Osteocyte (in vitro differentiated cells): ENCODE measurements at regions not wholly inside any gene's neighbourhood (a gene's known extent, or its start where the extent isn't known, plus 50 kb on each side); places are given as distances from the start of the nearest gene placed in this dataset.
"Not testable (repeated sequence)": the region's sequence is repeated elsewhere in the genome, so short reads cannot be mapped to it uniquely, and the experiment has no call there.

Experiments
- DNase-seq: peaks from one replicate; pipeline ENCODE4 v3.0.0; 2021; ENCODE audit warnings: mixed read lengths; ENCODE audit not compliant: unreplicated experiment; ENCODE audit errors: extremely low spot score
- H3K27ac Mint-ChIP-seq: one replicate; pipeline ENCODE4 v1.8.0; 2021; ENCODE audit warnings: mild to moderate bottlenecking, mixed read lengths; ENCODE audit not compliant: unreplicated experiment
- H3K27me3 Mint-ChIP-seq: one replicate; pipeline ENCODE4 v1.8.0; 2021; ENCODE audit warnings: mixed read lengths; ENCODE audit not compliant: unreplicated experiment
- H3K36me3 Mint-ChIP-seq: one replicate; pipeline ENCODE4 v1.8.0; 2021; ENCODE audit warnings: mixed read lengths; ENCODE audit not compliant: unreplicated experiment
- H3K4me1 Mint-ChIP-seq: one replicate; pipeline ENCODE4 v1.8.0; 2021; ENCODE audit warnings: mixed read lengths; ENCODE audit not compliant: unreplicated experiment
- H3K4me3 Mint-ChIP-seq: one replicate; pipeline ENCODE4 v1.8.0; 2021; ENCODE audit warnings: mild to moderate bottlenecking, moderate library complexity, mixed read lengths; ENCODE audit not compliant: unreplicated experiment
- H3K9me3 Mint-ChIP-seq: one replicate; pipeline ENCODE4 v1.8.0; 2021; ENCODE audit warnings: mixed read lengths; ENCODE audit not compliant: unreplicated experiment
- TF ChIP-seq, protein P1 (sequence below): fragments of 200-600 bp; sonication (generic); IDR thresholded peaks from 2 replicates; pipeline ENCODE4 v1.5.0; 2021; ENCODE audit warnings: antibody characterized with exemption, mild to moderate bottlenecking, moderate library complexity

DNA sequence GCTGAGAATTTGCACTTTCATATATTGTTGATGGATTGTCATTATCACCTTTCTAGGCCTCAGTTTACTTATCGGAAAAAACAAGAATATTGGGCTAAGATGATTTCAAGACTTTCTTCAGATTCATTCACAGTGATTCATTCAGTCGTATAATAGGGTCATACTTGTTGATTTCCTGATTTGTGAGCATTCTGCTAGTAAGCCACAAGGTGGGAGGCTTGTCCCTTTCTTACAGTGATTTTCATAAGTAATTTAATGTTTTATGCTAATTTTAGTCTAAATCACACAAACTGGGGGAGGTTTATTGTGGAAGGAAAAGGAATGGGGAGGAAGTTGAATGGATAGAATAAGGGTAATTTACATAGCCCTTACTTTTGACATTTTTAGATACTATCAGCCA is 126.8 kb upstream of the GOLGA6L4 start:
- no peak overlapping the region for H3K27ac Mint-ChIP-seq
- no peaks in the 10 kb centered on the region for H3K9me3 Mint-ChIP-seq
- no peak overlapping the region for H3K4me3 Mint-ChIP-seq
- peaks cover 14% of the 10 kb centered on the region for H3K27me3 Mint-ChIP-seq
- no peaks in the 10 kb centered on the region for H3K4me1 Mint-ChIP-seq
- no peaks in the 10 kb centered on the region for H3K36me3 Mint-ChIP-seq
- TF ChIP-seq, protein P1, sequence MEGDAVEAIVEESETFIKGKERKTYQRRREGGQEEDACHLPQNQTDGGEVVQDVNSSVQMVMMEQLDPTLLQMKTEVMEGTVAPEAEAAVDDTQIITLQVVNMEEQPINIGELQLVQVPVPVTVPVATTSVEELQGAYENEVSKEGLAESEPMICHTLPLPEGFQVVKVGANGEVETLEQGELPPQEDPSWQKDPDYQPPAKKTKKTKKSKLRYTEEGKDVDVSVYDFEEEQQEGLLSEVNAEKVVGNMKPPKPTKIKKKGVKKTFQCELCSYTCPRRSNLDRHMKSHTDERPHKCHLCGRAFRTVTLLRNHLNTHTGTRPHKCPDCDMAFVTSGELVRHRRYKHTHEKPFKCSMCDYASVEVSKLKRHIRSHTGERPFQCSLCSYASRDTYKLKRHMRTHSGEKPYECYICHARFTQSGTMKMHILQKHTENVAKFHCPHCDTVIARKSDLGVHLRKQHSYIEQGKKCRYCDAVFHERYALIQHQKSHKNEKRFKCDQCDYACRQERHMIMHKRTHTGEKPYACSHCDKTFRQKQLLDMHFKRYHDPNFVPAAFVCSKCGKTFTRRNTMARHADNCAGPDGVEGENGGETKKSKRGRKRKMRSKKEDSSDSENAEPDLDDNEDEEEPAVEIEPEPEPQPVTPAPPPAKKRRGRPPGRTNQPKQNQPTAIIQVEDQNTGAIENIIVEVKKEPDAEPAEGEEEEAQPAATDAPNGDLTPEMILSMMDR = no peak
- DNase-seq = no peak

DNA sequence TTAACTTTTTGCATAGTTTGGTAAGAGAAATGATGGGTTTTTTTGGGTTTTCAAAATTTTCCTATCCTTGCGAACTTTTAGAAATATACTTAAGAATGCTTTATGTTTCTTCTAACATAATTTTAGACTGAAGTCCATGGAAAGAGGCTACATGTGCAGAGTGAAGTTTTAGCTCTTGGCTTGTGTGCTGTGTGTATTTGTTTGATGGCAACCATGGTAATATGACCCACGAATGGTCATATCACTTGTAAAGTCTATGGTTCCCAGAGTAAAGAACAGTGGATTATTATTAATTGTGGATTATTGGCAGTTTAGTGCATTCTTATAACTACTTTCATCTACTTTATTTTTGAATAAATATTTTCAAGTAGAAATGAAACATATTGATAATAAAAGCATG is 124.0 kb upstream of the GOLGA6L4 start:
- H3K27ac Mint-ChIP-seq = no peak overlapping the region
- H3K9me3 Mint-ChIP-seq = no peaks in the 10 kb centered on the region
- H3K27me3 Mint-ChIP-seq = peaks cover 21% of the 10 kb centered on the region
- H3K36me3 Mint-ChIP-seq = no peaks in the 10 kb centered on the region
- DNase-seq = no peak
- no peak overlapping the region for H3K4me3 Mint-ChIP-seq
- TF ChIP-seq, protein P1 = no peak
- no peaks in the 10 kb centered on the region for H3K4me1 Mint-ChIP-seq

DNA sequence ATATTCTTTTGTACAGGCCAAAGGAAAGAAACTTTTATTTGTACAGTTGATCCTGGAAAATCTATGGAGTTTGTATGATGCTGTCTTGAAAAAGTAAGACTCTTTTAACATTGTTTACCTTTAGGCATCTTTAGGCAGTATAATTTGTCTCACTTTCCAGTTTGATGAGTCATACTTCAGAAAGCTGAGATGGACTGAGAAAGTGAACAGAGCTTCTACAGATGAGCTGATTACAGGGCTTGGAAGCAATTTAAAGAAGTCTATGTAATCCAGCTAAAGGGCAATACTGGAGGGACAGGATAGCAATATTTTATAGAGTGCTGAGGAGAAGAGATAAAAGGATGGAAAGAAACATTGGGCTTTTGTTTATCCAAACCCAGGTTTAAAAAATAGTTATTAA is 123.5 kb upstream of the GOLGA6L4 start:
- Mint-ChIP-seq H3K9me3 (no peaks in the 10 kb centered on the region), H3K4me1 (no peaks in the 10 kb centered on the region), H3K27ac (no peak overlapping the region), H3K27me3 (peaks cover 24% of the 10 kb centered on the region), H3K4me3 (no peak overlapping the region), H3K36me3 (no peaks in the 10 kb centered on the region)
- TF ChIP-seq, protein P1 = no peak
- no peak for DNase-seq

DNA sequence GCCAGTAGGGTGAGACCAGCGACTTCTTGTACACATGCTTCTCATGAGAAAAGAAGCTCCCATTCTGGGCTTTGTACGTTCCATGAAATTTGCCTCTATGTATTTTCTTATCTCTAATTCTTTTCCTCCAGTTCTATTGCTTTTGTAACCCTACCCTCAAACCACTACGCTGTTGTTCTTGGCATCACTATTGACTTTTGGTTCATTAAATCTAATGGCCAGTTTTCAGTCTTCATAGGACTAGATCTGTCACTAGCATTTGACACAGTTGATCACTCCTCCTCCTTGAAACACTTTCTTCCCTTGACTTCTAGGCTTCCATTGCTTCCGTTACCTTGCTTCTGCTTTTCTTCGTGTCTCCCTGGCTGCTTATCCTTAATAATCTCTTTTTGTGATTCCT is 121.7 kb upstream of the GOLGA6L4 start:
- no peak overlapping the region for H3K4me3 Mint-ChIP-seq
- DNase-seq = no peak
- no peaks in the 10 kb centered on the region for H3K4me1 Mint-ChIP-seq
- no peak overlapping the region for H3K27ac Mint-ChIP-seq
- no peaks in the 10 kb centered on the region for H3K36me3 Mint-ChIP-seq
- TF ChIP-seq, protein P1 = no peak
- peaks cover 27% of the 10 kb centered on the region for H3K27me3 Mint-ChIP-seq
- no peaks in the 10 kb centered on the region for H3K9me3 Mint-ChIP-seq

DNA sequence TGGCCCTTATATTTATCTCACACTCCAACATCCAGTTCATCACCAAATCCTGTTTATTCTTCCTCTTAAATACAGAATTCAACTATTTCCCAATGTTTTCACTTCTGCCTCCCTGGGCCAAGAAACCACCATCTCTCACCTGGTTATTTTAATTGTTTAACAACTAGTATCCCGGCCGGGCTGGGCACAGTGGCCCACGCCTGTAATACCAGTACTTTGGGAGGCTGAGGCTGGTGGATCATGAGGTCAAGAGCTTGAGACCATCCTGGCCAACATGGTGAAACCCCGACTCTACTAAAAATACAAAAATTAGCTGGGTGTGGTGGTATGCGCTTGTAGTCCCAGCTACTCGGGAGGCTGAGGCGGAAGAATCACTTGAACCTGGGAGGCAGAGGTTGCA is 120.9 kb upstream of the GOLGA6L4 start:
- H3K27me3 Mint-ChIP-seq = peaks cover 27% of the 10 kb centered on the region
- H3K27ac Mint-ChIP-seq, H3K36me3 Mint-ChIP-seq, H3K9me3 Mint-ChIP-seq, H3K4me1 Mint-ChIP-seq, H3K4me3 Mint-ChIP-seq, DNase-seq: not testable (repeated sequence)

DNA sequence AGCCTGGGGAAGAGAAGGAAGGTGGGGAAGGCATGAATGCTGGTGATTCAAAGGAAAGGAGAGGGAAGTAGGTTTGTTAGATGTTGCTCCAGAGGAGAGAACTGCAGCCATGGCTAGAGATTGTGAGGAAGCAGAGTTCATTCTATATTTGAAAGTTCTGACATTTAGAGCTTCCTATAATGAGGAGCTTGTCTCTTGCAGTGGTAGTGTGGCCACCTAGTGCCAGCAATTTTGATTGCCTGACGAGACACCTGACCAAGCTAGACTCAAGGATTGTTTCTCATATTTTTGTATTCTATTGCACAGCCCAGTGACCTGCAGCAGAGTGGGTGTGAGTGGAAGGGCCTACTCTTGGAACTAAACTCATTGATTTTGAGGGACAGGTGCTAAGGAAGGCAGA is 116.2 kb upstream of the GOLGA6L4 start:
- not testable (repeated sequence) for DNase-seq, H3K4me1 Mint-ChIP-seq, H3K4me3 Mint-ChIP-seq, H3K27ac Mint-ChIP-seq, H3K9me3 Mint-ChIP-seq, H3K36me3 Mint-ChIP-seq
- H3K27me3 Mint-ChIP-seq = peaks cover 23% of the 10 kb centered on the region

DNA sequence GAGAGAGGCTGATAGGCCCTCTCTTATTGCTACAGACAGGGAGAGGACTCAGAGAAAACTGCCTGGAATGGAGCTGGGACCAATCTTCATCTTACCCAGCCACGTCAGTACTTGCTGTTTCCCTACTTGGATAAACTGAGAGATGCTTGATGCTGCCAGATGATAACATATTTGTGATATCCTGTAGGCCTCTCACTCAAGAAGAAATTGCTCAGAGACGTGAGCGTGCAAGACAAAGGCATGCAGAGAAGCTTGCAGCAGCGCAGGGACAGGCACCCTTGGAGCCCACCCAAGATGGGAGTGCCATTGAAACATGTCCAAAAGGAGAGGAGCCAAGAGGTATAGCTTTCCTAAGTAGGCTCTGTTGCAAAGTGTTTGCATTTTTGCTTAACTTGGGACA is 114.7 kb upstream of the GOLGA6L4 start:
- not testable (repeated sequence) for DNase-seq, H3K27ac Mint-ChIP-seq, H3K4me1 Mint-ChIP-seq, H3K36me3 Mint-ChIP-seq, H3K9me3 Mint-ChIP-seq, H3K4me3 Mint-ChIP-seq
- H3K27me3 Mint-ChIP-seq = peaks cover 26% of the 10 kb centered on the region

DNA sequence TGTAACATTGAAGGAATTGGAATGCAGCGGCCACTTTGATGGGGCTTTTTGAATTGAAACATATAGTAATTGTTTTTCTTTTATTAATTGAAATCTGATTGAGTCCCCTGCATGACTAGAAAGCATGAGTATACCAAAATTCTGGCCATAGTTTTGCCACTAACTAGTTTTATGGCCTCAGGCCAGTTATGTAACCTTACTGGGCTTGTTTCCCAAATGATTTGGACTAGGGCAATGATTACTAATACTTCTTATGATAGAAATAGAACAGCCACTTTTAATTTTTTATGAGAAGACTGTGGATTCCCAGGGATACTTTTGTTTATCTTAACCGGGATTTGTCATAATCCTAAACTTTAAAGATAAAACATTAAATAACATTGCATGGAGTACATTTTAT is 106.9 kb upstream of the GOLGA6L4 start:
- H3K9me3 Mint-ChIP-seq, H3K4me3 Mint-ChIP-seq, H3K36me3 Mint-ChIP-seq, H3K27ac Mint-ChIP-seq, DNase-seq, H3K4me1 Mint-ChIP-seq: not testable (repeated sequence)
- peaks cover 31% of the 10 kb centered on the region for H3K27me3 Mint-ChIP-seq

DNA sequence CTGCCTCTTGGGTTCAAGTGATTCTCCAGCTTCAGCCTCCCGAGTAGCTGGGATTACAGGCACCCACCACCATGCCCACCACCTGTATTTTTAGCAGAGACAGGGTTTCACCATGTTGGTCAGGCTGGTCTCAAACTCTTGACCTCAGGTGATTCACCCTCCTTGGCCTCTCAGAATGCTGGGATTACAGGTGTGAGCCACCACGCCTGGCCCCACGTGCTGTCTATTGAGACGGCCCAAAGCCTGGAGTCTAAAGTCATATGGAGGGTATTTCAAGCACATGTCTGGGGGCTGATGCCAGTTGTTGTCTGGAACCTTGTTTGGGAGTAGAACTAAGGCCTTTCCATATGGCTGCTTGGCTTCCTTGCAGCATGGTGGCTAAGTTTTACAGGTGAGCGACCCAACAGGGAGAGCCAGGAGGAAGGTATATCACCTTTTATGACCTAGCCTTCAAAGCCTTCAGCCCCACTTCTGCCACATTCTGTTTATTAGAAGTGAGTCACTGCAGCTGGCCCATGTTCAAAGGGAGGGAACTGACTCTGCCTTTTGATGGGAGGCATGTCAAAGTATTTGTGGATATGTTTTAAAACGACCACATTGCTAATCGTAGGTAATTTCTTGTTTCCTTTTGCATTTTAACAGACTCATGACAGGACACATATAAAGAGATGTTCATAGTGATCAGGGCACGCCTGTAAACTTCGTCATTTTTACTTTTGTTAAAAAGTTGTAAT is 105.3 kb upstream of the GOLGA6L4 start:
- H3K27ac Mint-ChIP-seq, H3K4me3 Mint-ChIP-seq, H3K4me1 Mint-ChIP-seq, DNase-seq, H3K9me3 Mint-ChIP-seq, H3K36me3 Mint-ChIP-seq: not testable (repeated sequence)
- peaks cover 30% of the 10 kb centered on the region for H3K27me3 Mint-ChIP-seq
